ENCODE measurements at regions not wholly inside any gene's neighbourhood (a gene's known extent, or its start where the extent isn't known, plus 50 kb on each side); places are given as distances from the start of the nearest gene placed in this dataset.

GRCh38 chr15:57867970-57868798, 161.7 kb downstream of the POLR2M start:
- no peaks in the 10 kb centered on the region for H3K36me3 Mint-ChIP-seq (ENCODE audit: low read depth)
- no peaks in the 10 kb centered on the region for H3K9me3 Mint-ChIP-seq
- TF ChIP-seq CTCF (IDR thresholded peaks at IDR 0.05), result no peak
- DNase-seq (peak; percentile 7), ATAC-seq (no peak)
- CTCF ChIA-PET, result interaction anchor here (2.0 to 3.1 kb wide), 3 partner anchors 136 to 202 kb away, joined by 6 to 25 read pairs (median 8); partner anchors contain the start of gene ALDH1A2
- POLR2A ChIA-PET, result no interaction called here
- H3K27ac Mint-ChIP-seq, result no peak overlapping the region
- peaks cover 7% of the 10 kb centered on the region for H3K4me1 Mint-ChIP-seq (ENCODE audit: low read depth)
- intact Hi-C loops (cut with micrococcal nuclease), result loop anchor here (5.0 kb wide), 2 partner anchors 204 to 314 kb away; no protein-coding TSS in a partner anchor
- peaks cover 37% of the 10 kb centered on the region for H3K27me3 Mint-ChIP-seq
- H3K4me3 Mint-ChIP-seq, result no peak overlapping the region

- H3K4me1 Mint-ChIP-seq (ENCODE audit: low read depth), result peaks cover 7% of the 10 kb centered on the region
- peaks cover 44% of the 10 kb centered on the region for H3K27me3 Mint-ChIP-seq
- H3K9me3 Mint-ChIP-seq, result peaks cover 9% of the 10 kb centered on the region
- TF ChIP-seq CTCF (IDR thresholded peaks at IDR 0.05), result no peak
- POLR2A ChIA-PET, result no interaction called here
- CTCF ChIA-PET, result interaction anchor here (0.6 to 3.8 kb wide), 3 partner anchors 10 to 200 kb away, joined by 5 to 27 read pairs (median 10); no protein-coding TSS in a partner anchor
- H3K4me3 Mint-ChIP-seq, result no peak overlapping the region
- H3K27ac Mint-ChIP-seq, result no peak overlapping the region
- no peak for ATAC-seq
- H3K36me3 Mint-ChIP-seq (ENCODE audit: low read depth), result no peaks in the 10 kb centered on the region
- no peak for DNase-seq
- intact Hi-C loops (cut with micrococcal nuclease), result no loop called here
Measured at GRCh38 chr15:57870667-57871066, 164.2 kb downstream of the POLR2M start.

- ChIA-PET POLR2A (no interaction called here), CTCF (interaction anchor here (0.8 to 3.8 kb wide), 2 partner anchors 11 to 122 kb away, joined by 3 to 27 read pairs; no protein-coding TSS in a partner anchor)
- DNase-seq (no peak), ATAC-seq (no peak)
- Mint-ChIP-seq H3K36me3 (ENCODE audit: low read depth) (no peaks in the 10 kb centered on the region), H3K4me1 (ENCODE audit: low read depth) (peaks cover 7% of the 10 kb centered on the region), H3K27me3 (peaks cover 38% of the 10 kb centered on the region), H3K9me3 (peaks cover 10% of the 10 kb centered on the region), H3K4me3 (no peak overlapping the region), H3K27ac (no peak overlapping the region)
- intact Hi-C loops (cut with micrococcal nuclease), result no loop called here
- TF ChIP-seq CTCF (IDR thresholded peaks at IDR 0.05), result no peak
Measured at GRCh38 chr15:57872281-57873030, 165.9 kb downstream of the POLR2M start.

GRCh38 chr15:57873564-57874209, 167.2 kb downstream of the POLR2M start:
- no peak for TF ChIP-seq CTCF (IDR thresholded peaks at IDR 0.05)
- Mint-ChIP-seq H3K36me3 (ENCODE audit: low read depth) (no peaks in the 10 kb centered on the region), H3K4me3 (no peak overlapping the region), H3K27ac (no peak overlapping the region), H3K4me1 (ENCODE audit: low read depth) (no peaks in the 10 kb centered on the region), H3K9me3 (peaks cover 10% of the 10 kb centered on the region), H3K27me3 (peaks cover 32% of the 10 kb centered on the region)
- intact Hi-C loops (cut with micrococcal nuclease), result no loop called here
- ATAC-seq (no peak), DNase-seq (no peak)
- POLR2A ChIA-PET, result no interaction called here
- CTCF ChIA-PET, result no interaction called here

Measured in activated CD8-positive, alpha-beta T cell treated with anti-CD3 and anti-CD28 coated beads for 36 hours (primary cell).